ENCODE measurements at regions not wholly inside any gene's neighbourhood (a gene's known extent, or its start where the extent isn't known, plus 50 kb on each side); places are given as distances from the start of the nearest gene placed in this dataset.

- H3K4me1 ChIP-seq (ENCODE audit: control insufficient read depth in 2 of 2, insufficient read depth in 2 of 2, low read length in 2 of 2): no peaks in the 10 kb centered on the region
- H3K36me3 ChIP-seq (ENCODE audit: control insufficient read depth in 2 of 3, insufficient read depth in 3 of 3, low read length in 3 of 3): no peaks in the 10 kb centered on the region
- ChIA-PET CTCF (no interaction called here), POLR2A (no interaction called here)
- H3K27ac Mint-ChIP-seq: no peak overlapping the region
- no peak overlapping the region for H3K4me3 Mint-ChIP-seq
- H3K27me3 Mint-ChIP-seq: peaks cover 0 to 7% (median 4%) of the 10 kb centered on the region in 5 donors
- H3K4me1 Mint-ChIP-seq: no peaks in the 10 kb centered on the region
- DNase-seq (no peak), ATAC-seq (no peak)
- H3K27me3 ChIP-seq (ENCODE audit: control insufficient read depth in 2 of 2, insufficient read depth in 2 of 2, low read length in 2 of 2): no peaks in the 10 kb centered on the region
- peaks cover 0 to 20% (median 8%) of the 10 kb centered on the region in 11 donors for H3K9me3 Mint-ChIP-seq
- H3K4me3 ChIP-seq (ENCODE audit: low read length): no peak overlapping the region
- no peaks in the 10 kb centered on the region for H3K9me3 ChIP-seq (ENCODE audit: control insufficient read depth in 2 of 3, low read length in 3 of 3)
- intact Hi-C loops (cut with micrococcal nuclease): no loop called here
- H3K27ac ChIP-seq (ENCODE audit: low read depth, low read length): no peak overlapping the region
- peaks cover 0 to 5% (median 0%) of the 10 kb centered on the region in 5 donors for H3K36me3 Mint-ChIP-seq
Measured at GRCh38 chr4:41375561-41375960, 118.8 kb downstream of the UCHL1 start.

GRCh38 chr4:41377196-41377595 lies 120.5 kb downstream of the UCHL1 start:
- CTCF ChIA-PET: no interaction called here

GRCh38 chr4:41379230-41379629 lies 122.5 kb downstream of the UCHL1 start:
- intact Hi-C loops (cut with micrococcal nuclease): no loop called here
- H3K36me3 Mint-ChIP-seq: no peaks in the 10 kb centered on the region
- H3K4me1 Mint-ChIP-seq: no peaks in the 10 kb centered on the region
- H3K27me3 Mint-ChIP-seq: peaks cover 0 to 5% (median 0%) of the 10 kb centered on the region in 5 donors
- no peaks in the 10 kb centered on the region for H3K9me3 ChIP-seq (ENCODE audit: control insufficient read depth in 2 of 3, low read length in 3 of 3)
- H3K36me3 ChIP-seq (ENCODE audit: control insufficient read depth in 2 of 3, insufficient read depth in 3 of 3, low read length in 3 of 3): no peaks in the 10 kb centered on the region
- no peak overlapping the region for H3K4me3 ChIP-seq (ENCODE audit: low read length)
- peaks cover 0 to 16% (median 7%) of the 10 kb centered on the region in 11 donors for H3K9me3 Mint-ChIP-seq
- no peak overlapping the region for H3K27ac ChIP-seq (ENCODE audit: low read depth, low read length)
- ChIA-PET CTCF (no interaction called here), POLR2A (no interaction called here)
- no peak for ATAC-seq
- no peaks in the 10 kb centered on the region for H3K27me3 ChIP-seq (ENCODE audit: control insufficient read depth in 2 of 2, insufficient read depth in 2 of 2, low read length in 2 of 2)
- H3K4me1 ChIP-seq (ENCODE audit: control insufficient read depth in 2 of 2, insufficient read depth in 2 of 2, low read length in 2 of 2): no peaks in the 10 kb centered on the region
- H3K4me3 Mint-ChIP-seq: no peak overlapping the region
- H3K27ac Mint-ChIP-seq: no peak overlapping the region
- no peak for DNase-seq

More at GRCh38 chr4:41377196-41377595, 120.5 kb downstream of the UCHL1 start:
- no peak overlapping the region for H3K4me3 ChIP-seq (ENCODE audit: low read length)
- no peaks in the 10 kb centered on the region for H3K4me1 ChIP-seq (ENCODE audit: control insufficient read depth in 2 of 2, insufficient read depth in 2 of 2, low read length in 2 of 2)
- intact Hi-C loops (cut with micrococcal nuclease): no loop called here
- Mint-ChIP-seq H3K9me3 (peaks cover 0 to 16% (median 10%) of the 10 kb centered on the region in 11 donors), H3K27me3 (peaks cover 0 to 7% (median 4%) of the 10 kb centered on the region in 5 donors), H3K36me3 (peaks cover 0 to 5% (median 0%) of the 10 kb centered on the region in 5 donors), H3K4me3 (no peak overlapping the region), H3K27ac (no peak overlapping the region), H3K4me1 (no peaks in the 10 kb centered on the region)
- no peak for ATAC-seq
- H3K27me3 ChIP-seq (ENCODE audit: control insufficient read depth in 2 of 2, insufficient read depth in 2 of 2, low read length in 2 of 2): no peaks in the 10 kb centered on the region
- DNase-seq: no peak
- H3K36me3 ChIP-seq (ENCODE audit: control insufficient read depth in 2 of 3, insufficient read depth in 3 of 3, low read length in 3 of 3): no peaks in the 10 kb centered on the region
- POLR2A ChIA-PET: no interaction called here
- H3K9me3 ChIP-seq (ENCODE audit: control insufficient read depth in 2 of 3, low read length in 3 of 3): no peaks in the 10 kb centered on the region
- no peak overlapping the region for H3K27ac ChIP-seq (ENCODE audit: low read depth, low read length)

DNA sequence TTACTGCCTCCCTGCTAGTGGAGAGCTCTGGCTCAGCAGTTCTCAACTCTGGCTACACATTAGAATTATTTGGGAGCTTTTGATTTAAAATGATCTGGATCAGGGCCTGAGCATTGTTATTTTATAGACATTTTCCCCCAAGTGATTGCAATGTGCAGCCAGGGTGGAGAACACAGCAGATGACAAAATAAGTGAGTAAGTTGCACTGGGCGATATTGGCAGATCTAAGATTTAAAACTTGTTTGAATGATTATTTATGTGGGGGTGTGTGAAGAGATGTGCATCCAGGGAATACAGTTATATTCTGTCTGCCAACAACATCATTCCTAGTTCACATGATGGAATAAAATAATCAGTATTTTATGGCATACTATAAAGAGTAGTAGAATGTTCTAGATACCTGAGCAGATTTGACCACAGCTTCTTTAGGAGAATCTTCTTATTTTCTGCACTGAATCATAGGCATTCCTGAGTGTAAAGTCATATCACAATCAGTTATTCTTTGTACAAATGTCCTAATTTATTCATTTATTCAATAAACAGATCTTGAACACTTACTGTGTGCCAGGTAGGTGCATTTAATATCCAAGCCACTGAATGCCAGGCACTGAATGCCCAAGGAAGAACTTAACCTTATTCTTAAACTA lies 123.9 kb downstream of the UCHL1 start:
- no peaks in the 10 kb centered on the region for H3K36me3 Mint-ChIP-seq
- Histone ChIP-seq H3K9me3 (ENCODE audit: control insufficient read depth in 2 of 3, low read length in 3 of 3) (no peaks in the 10 kb centered on the region), H3K27ac (ENCODE audit: low read depth, low read length) (no peak overlapping the region), H3K4me3 (ENCODE audit: low read length) (no peak overlapping the region), H3K36me3 (ENCODE audit: control insufficient read depth in 2 of 3, insufficient read depth in 3 of 3, low read length in 3 of 3) (no peaks in the 10 kb centered on the region), H3K27me3 (ENCODE audit: control insufficient read depth in 2 of 2, insufficient read depth in 2 of 2, low read length in 2 of 2) (no peaks in the 10 kb centered on the region), H3K4me1 (ENCODE audit: control insufficient read depth in 2 of 2, insufficient read depth in 2 of 2, low read length in 2 of 2) (no peaks in the 10 kb centered on the region)
- no peaks in the 10 kb centered on the region for H3K4me1 Mint-ChIP-seq
- peaks cover 0 to 5% (median 0%) of the 10 kb centered on the region in 5 donors for H3K27me3 Mint-ChIP-seq
- CTCF ChIA-PET: no interaction called here
- POLR2A ChIA-PET: no interaction called here
- H3K27ac Mint-ChIP-seq: no peak overlapping the region
- H3K9me3 Mint-ChIP-seq: peaks cover 0 to 16% (median 7%) of the 10 kb centered on the region in 11 donors
- DNase-seq: no peak
- intact Hi-C loops (cut with micrococcal nuclease): no loop called here
- ATAC-seq: no peak
- no peak overlapping the region for H3K4me3 Mint-ChIP-seq

GRCh38 chr4:41381384-41381783 lies 124.7 kb downstream of the UCHL1 start:
- Mint-ChIP-seq H3K36me3 (no peaks in the 10 kb centered on the region), H3K4me1 (no peaks in the 10 kb centered on the region), H3K9me3 (peaks cover 0 to 16% (median 7%) of the 10 kb centered on the region in 11 donors), H3K4me3 (no peak overlapping the region), H3K27ac (no peak overlapping the region), H3K27me3 (peaks cover 0 to 5% (median 0%) of the 10 kb centered on the region in 5 donors)
- no peaks in the 10 kb centered on the region for H3K27me3 ChIP-seq (ENCODE audit: control insufficient read depth in 2 of 2, insufficient read depth in 2 of 2, low read length in 2 of 2)
- ATAC-seq (no peak), DNase-seq (no peak)
- H3K27ac ChIP-seq (ENCODE audit: low read depth, low read length): no peak overlapping the region
- H3K9me3 ChIP-seq (ENCODE audit: control insufficient read depth in 2 of 3, low read length in 3 of 3): no peaks in the 10 kb centered on the region
- H3K4me3 ChIP-seq (ENCODE audit: low read length): no peak overlapping the region
- intact Hi-C loops (cut with micrococcal nuclease): no loop called here
- no peaks in the 10 kb centered on the region for H3K36me3 ChIP-seq (ENCODE audit: control insufficient read depth in 2 of 3, insufficient read depth in 3 of 3, low read length in 3 of 3)
- CTCF ChIA-PET: no interaction called here
- POLR2A ChIA-PET: no interaction called here
- H3K4me1 ChIP-seq (ENCODE audit: control insufficient read depth in 2 of 2, insufficient read depth in 2 of 2, low read length in 2 of 2): no peaks in the 10 kb centered on the region

DNA sequence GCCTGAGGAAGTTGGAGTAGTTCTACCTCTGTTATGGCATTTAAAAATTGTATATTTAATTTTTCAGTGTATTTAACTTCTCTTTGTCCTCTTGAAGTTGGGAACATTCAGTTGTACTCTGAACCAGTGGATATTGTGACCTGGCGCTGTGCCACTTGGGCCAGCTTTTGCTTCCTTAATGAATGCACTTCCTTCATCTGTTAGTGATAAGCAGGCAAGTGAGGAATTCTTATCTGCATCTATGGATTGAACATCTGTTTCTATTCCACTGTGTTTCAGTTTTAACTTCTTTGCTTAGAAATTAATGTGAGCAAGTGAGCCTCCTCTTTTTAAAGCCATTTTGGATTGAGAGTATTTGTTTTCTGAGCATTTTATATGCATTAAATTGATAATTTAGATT lies 128.3 kb downstream of the UCHL1 start:
- Histone ChIP-seq H3K4me3 (ENCODE audit: low read length) (no peak overlapping the region), H3K4me1 (ENCODE audit: control insufficient read depth in 2 of 2, insufficient read depth in 2 of 2, low read length in 2 of 2) (no peaks in the 10 kb centered on the region), H3K9me3 (ENCODE audit: control insufficient read depth in 2 of 3, low read length in 3 of 3) (no peaks in the 10 kb centered on the region), H3K27ac (ENCODE audit: low read depth, low read length) (no peak overlapping the region), H3K36me3 (ENCODE audit: control insufficient read depth in 2 of 3, insufficient read depth in 3 of 3, low read length in 3 of 3) (no peaks in the 10 kb centered on the region), H3K27me3 (ENCODE audit: control insufficient read depth in 2 of 2, insufficient read depth in 2 of 2, low read length in 2 of 2) (no peaks in the 10 kb centered on the region)
- Mint-ChIP-seq H3K9me3 (peaks cover 0 to 7% (median 3%) of the 10 kb centered on the region in 11 donors), H3K4me1 (no peaks in the 10 kb centered on the region), H3K36me3 (no peaks in the 10 kb centered on the region), H3K27ac (no peak overlapping the region), H3K27me3 (peaks cover 0 to 5% (median 0%) of the 10 kb centered on the region in 5 donors), H3K4me3 (no peak overlapping the region)
- DNase-seq (no peak), ATAC-seq (no peak)
- ChIA-PET POLR2A (no interaction called here), CTCF (no interaction called here)
- intact Hi-C loops (cut with micrococcal nuclease): no loop called here

DNA sequence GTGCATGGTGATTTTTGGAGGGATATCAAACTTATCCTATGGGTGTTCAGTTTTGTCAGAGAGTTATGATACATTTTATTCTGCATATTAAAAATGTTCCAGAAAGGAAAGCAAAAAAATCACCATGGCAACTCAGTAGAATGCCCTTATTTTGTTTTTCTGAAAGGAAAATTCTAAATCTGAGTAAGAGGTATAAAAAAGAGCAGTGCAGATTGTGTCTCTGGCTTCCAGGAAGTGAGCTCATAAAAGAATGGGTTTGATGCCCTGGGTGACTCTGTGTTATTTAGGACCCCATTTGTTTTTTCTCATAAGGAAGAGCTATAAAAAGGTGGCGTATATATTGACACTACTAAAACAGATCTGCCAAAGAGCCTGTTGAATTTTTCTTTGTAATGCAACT lies 128.8 kb downstream of the UCHL1 start:
- DNase-seq (no peak), ATAC-seq (no peak)
- Mint-ChIP-seq H3K9me3 (peaks cover 0 to 5% (median 2%) of the 10 kb centered on the region in 11 donors), H3K4me3 (no peak overlapping the region), H3K4me1 (no peaks in the 10 kb centered on the region), H3K27me3 (peaks cover 0 to 5% (median 0%) of the 10 kb centered on the region in 5 donors), H3K27ac (no peak overlapping the region), H3K36me3 (no peaks in the 10 kb centered on the region)
- intact Hi-C loops (cut with micrococcal nuclease): no loop called here
- no peak overlapping the region for H3K4me3 ChIP-seq (ENCODE audit: low read length)
- H3K27ac ChIP-seq (ENCODE audit: low read depth, low read length): no peak overlapping the region
- POLR2A ChIA-PET: no interaction called here
- H3K27me3 ChIP-seq (ENCODE audit: control insufficient read depth in 2 of 2, insufficient read depth in 2 of 2, low read length in 2 of 2): no peaks in the 10 kb centered on the region
- no peaks in the 10 kb centered on the region for H3K36me3 ChIP-seq (ENCODE audit: control insufficient read depth in 2 of 3, insufficient read depth in 3 of 3, low read length in 3 of 3)
- CTCF ChIA-PET: no interaction called here
- no peaks in the 10 kb centered on the region for H3K4me1 ChIP-seq (ENCODE audit: control insufficient read depth in 2 of 2, insufficient read depth in 2 of 2, low read length in 2 of 2)
- H3K9me3 ChIP-seq (ENCODE audit: control insufficient read depth in 2 of 3, low read length in 3 of 3): no peaks in the 10 kb centered on the region

Data from naive thymus-derived CD4-positive, alpha-beta T cell (primary cell).